ENCODE measurements at regions not wholly inside any gene's neighbourhood (a gene's known extent, or its start where the extent isn't known, plus 50 kb on each side); places are given as distances from the start of the nearest gene placed in this dataset.

DNA sequence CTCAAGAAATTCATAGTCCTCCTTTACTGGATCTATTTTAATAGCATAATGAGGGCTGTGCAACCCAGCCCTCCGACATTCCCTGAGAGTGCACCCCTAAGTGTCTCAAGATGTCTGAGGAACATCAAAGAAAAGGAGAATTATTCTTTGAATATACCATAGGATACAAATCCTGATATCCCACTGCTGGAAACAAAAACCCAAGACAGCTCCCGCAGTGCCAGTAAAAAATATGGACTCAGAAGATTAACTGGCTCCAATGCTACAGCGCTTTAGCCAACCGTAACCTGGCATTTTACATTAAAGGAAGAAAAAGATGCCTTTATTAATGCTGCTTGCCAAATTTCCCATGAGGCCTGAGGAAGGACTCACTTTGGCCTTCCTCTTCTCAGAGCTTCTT is 168.4 kb downstream of the TTC32 start:
- H2AFZ ChIP-seq (ENCODE audit: low read depth): no peak overlapping the region
- TF ChIP-seq, protein P1, sequence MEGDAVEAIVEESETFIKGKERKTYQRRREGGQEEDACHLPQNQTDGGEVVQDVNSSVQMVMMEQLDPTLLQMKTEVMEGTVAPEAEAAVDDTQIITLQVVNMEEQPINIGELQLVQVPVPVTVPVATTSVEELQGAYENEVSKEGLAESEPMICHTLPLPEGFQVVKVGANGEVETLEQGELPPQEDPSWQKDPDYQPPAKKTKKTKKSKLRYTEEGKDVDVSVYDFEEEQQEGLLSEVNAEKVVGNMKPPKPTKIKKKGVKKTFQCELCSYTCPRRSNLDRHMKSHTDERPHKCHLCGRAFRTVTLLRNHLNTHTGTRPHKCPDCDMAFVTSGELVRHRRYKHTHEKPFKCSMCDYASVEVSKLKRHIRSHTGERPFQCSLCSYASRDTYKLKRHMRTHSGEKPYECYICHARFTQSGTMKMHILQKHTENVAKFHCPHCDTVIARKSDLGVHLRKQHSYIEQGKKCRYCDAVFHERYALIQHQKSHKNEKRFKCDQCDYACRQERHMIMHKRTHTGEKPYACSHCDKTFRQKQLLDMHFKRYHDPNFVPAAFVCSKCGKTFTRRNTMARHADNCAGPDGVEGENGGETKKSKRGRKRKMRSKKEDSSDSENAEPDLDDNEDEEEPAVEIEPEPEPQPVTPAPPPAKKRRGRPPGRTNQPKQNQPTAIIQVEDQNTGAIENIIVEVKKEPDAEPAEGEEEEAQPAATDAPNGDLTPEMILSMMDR (conservative IDR thresholded peaks at IDR 0.05; ENCODE audit: low read depth, low read length): no peak

DNA sequence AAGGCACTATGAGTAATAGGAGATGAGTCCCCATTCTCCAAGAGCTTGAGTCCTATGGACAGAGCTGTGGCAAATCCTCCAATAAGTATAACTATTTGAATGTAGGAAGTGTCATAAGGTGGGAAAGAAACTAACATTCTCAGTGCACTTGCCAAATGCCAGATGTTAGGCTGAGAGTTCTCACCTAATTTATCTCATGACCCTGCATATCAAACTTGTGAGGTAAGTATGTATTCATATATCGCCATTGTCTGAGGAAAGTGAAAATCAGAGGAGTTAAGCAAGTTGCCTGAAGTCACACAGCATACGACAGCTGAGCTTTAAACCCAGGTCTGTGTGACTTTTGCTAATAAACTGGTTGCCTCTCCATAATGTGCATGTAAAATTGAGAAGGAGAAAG is 169.5 kb downstream of the TTC32 start:
- no peak overlapping the region for H3K4me3 ChIP-seq (IDR thresholded peaks at IDR 0.05; ENCODE audit: insufficient read depth, low read depth, low read length)
- H3K27ac ChIP-seq: no peak overlapping the region
- H3K27me3 ChIP-seq (ENCODE audit: insufficient read depth, low read depth): no peaks in the 10 kb centered on the region
- H3K79me2 ChIP-seq (ENCODE audit: insufficient read depth, low read depth): no peaks in the 10 kb centered on the region
- TF ChIP-seq, protein P1 (conservative IDR thresholded peaks at IDR 0.05; ENCODE audit: low read depth, low read length): no peak
- no peaks in the 10 kb centered on the region for H4K20me1 ChIP-seq (ENCODE audit: insufficient read depth)
- no peak overlapping the region for H2AFZ ChIP-seq (ENCODE audit: low read depth)
- no peaks in the 10 kb centered on the region for H3K36me3 ChIP-seq (ENCODE audit: insufficient read depth)
- H3K4me1 ChIP-seq (ENCODE audit: low read depth, poor library complexity, severe bottlenecking): no peaks in the 10 kb centered on the region
- no peak overlapping the region for H3K4me2 ChIP-seq
- no peak overlapping the region for H3K9ac ChIP-seq

More for the DNA sequence above, 168.4 kb downstream of the TTC32 start:
- Histone ChIP-seq H4K20me1 (ENCODE audit: insufficient read depth) (no peaks in the 10 kb centered on the region), H3K79me2 (ENCODE audit: insufficient read depth, low read depth) (no peaks in the 10 kb centered on the region), H3K27me3 (ENCODE audit: insufficient read depth, low read depth) (no peaks in the 10 kb centered on the region), H3K9ac (no peak overlapping the region), H3K4me1 (ENCODE audit: low read depth, poor library complexity, severe bottlenecking) (no peaks in the 10 kb centered on the region), H3K27ac (no peak overlapping the region), H3K4me3 (IDR thresholded peaks at IDR 0.05; ENCODE audit: insufficient read depth, low read depth, low read length) (no peak overlapping the region), H3K4me2 (no peak overlapping the region), H3K36me3 (ENCODE audit: insufficient read depth) (no peaks in the 10 kb centered on the region)

DNA sequence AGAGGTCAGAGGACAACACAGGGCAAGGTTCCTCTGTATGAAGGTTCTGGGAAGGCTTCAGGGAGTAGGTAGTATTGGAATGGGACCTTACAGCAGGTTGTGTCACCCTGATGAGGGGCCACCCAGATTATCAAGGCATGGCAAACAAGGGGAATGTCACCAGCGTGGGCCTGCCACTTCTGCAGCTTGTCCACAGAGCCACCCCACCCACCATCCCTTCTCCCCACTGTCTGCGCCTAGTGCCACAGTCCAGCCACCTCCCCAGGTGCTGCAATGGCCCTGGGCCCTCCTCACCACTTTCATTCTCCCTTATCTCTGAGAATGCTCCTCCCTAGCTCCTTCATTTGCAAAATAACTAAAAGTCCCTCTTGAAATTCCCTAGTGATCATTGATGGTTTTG is 170.3 kb downstream of the TTC32 start:
- no peaks in the 10 kb centered on the region for H3K27me3 ChIP-seq (ENCODE audit: insufficient read depth, low read depth)
- TF ChIP-seq, protein P1 (conservative IDR thresholded peaks at IDR 0.05; ENCODE audit: low read depth, low read length): no peak
- no peak overlapping the region for H3K4me3 ChIP-seq (IDR thresholded peaks at IDR 0.05; ENCODE audit: insufficient read depth, low read depth, low read length)
- H3K79me2 ChIP-seq (ENCODE audit: insufficient read depth, low read depth): no peaks in the 10 kb centered on the region
- no peaks in the 10 kb centered on the region for H3K4me1 ChIP-seq (ENCODE audit: low read depth, poor library complexity, severe bottlenecking)
- no peak overlapping the region for H3K27ac ChIP-seq
- no peak overlapping the region for H2AFZ ChIP-seq (ENCODE audit: low read depth)
- H3K9ac ChIP-seq: no peak overlapping the region
- no peaks in the 10 kb centered on the region for H3K36me3 ChIP-seq (ENCODE audit: insufficient read depth)
- H3K4me2 ChIP-seq: no peak overlapping the region
- no peaks in the 10 kb centered on the region for H4K20me1 ChIP-seq (ENCODE audit: insufficient read depth)

DNA sequence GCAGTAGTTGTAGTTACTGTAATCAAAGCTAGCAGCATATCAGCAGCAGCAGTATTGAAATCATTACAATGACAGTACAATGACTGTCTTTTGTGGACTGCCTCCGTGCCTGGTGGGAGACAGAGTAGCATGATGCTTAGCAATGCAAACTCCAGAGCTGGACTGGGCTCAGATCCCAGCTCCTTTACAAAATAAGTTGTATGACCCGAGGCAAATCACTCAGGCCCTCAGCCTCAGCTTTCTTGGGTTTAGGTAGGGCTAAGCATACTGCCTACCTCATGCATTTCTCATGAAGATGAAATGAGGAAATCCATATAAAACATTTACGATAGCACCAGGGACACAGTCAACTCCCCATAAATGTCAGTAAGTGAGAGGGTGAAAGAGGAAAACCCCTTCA is 170.7 kb downstream of the TTC32 start:
- H2AFZ ChIP-seq (ENCODE audit: low read depth): no peak overlapping the region
- H3K4me3 ChIP-seq (IDR thresholded peaks at IDR 0.05; ENCODE audit: insufficient read depth, low read depth, low read length): no peak overlapping the region
- H3K27me3 ChIP-seq (ENCODE audit: insufficient read depth, low read depth): no peaks in the 10 kb centered on the region
- no peak overlapping the region for H3K9ac ChIP-seq
- no peaks in the 10 kb centered on the region for H4K20me1 ChIP-seq (ENCODE audit: insufficient read depth)
- H3K27ac ChIP-seq: no peak overlapping the region
- no peaks in the 10 kb centered on the region for H3K79me2 ChIP-seq (ENCODE audit: insufficient read depth, low read depth)
- no peaks in the 10 kb centered on the region for H3K36me3 ChIP-seq (ENCODE audit: insufficient read depth)
- TF ChIP-seq, protein P1 (conservative IDR thresholded peaks at IDR 0.05; ENCODE audit: low read depth, low read length): no peak
- H3K4me1 ChIP-seq (ENCODE audit: low read depth, poor library complexity, severe bottlenecking): no peaks in the 10 kb centered on the region
- H3K4me2 ChIP-seq: no peak overlapping the region

All from KMS-11 (cell line).